Activated T-helper 17 cell treated with anti-CD3 and anti-CD28 coated beads, Interleukin-2, amount 50 U/mL, for 72 hours (primary cell): ENCODE measurements at regions not wholly inside any gene's neighbourhood (a gene's known extent, or its start where the extent isn't known, plus 50 kb on each side); places are given as distances from the start of the nearest gene placed in this dataset.

Experiments
- ATAC-seq: fragments of 150-1000 bp; cut with Tn5 transposase; replicated peaks from 2 replicates; pipeline ENCODE4 v1.10.0; 2021; ENCODE audit warnings: mild to moderate bottlenecking, moderate library complexity
- H3K27ac Mint-ChIP-seq: one replicate; pipeline ENCODE4 v1.8.0; 2022; ENCODE audit warnings: mixed read lengths
- H3K27me3 Mint-ChIP-seq: one replicate; pipeline ENCODE4 v1.8.0; 2022; ENCODE audit warnings: mixed read lengths
- H3K36me3 Mint-ChIP-seq: one replicate; pipeline ENCODE4 v1.8.0; 2022; ENCODE audit warnings: low read depth, mild to moderate bottlenecking, mixed read lengths
- H3K4me1 Mint-ChIP-seq: one replicate; pipeline ENCODE4 v1.8.0; 2022; ENCODE audit warnings: mixed read lengths
- H3K4me3 Mint-ChIP-seq: one replicate; pipeline ENCODE4 v1.8.0; 2022; ENCODE audit warnings: mild to moderate bottlenecking, mixed read lengths
- H3K9me3 Mint-ChIP-seq: one replicate; pipeline ENCODE4 v1.8.0; 2022; ENCODE audit warnings: mixed read lengths

GRCh38 chr6:37549558-37549957, 49.9 kb upstream of the CCDC167 start:
- no peaks in the 10 kb centered on the region for H3K36me3 Mint-ChIP-seq
- no peak overlapping the region for H3K27ac Mint-ChIP-seq
- no peak overlapping the region for H3K4me3 Mint-ChIP-seq
- H3K4me1 Mint-ChIP-seq, result peaks cover 17% of the 10 kb centered on the region
- H3K27me3 Mint-ChIP-seq, result no peaks in the 10 kb centered on the region
- H3K9me3 Mint-ChIP-seq, result no peaks in the 10 kb centered on the region
- no peak for ATAC-seq
